Liver (tissue), 8 donors: ENCODE measurements at regions not wholly inside any gene's neighbourhood (a gene's known extent, or its start where the extent isn't known, plus 50 kb on each side); places are given as distances from the start of the nearest gene placed in this dataset.

Experiments
- DNase-seq: peaks from one replicate; pipeline ENCODE4 v3.0.0-alpha.2; 2017; ENCODE audit warnings: low spot score
- H3K27ac ChIP-seq, 2 donors: one replicate each; pipeline ENCODE4 v1.7.0; 2013; ENCODE audit warnings: inconsistent platforms in 2 of 2, low read length in 2 of 2, control low read depth in 1 of 2, low read depth in 1 of 2, mild to moderate bottlenecking in 1 of 2
- H3K27me3 ChIP-seq, 4 donors: one replicate each; pipeline versions ENCODE4 v1.6.1 to v1.7.0; 2013; ENCODE audit warnings: low read length in 3 of 4, inconsistent platforms in 1 of 4, mild to moderate bottlenecking in 1 of 4, moderate library complexity in 1 of 4; ENCODE audit not compliant: control insufficient read depth in 4 of 4, insufficient read depth in 4 of 4
- H3K36me3 ChIP-seq, 4 donors: one replicate each; pipeline versions ENCODE4 v1.6.1 to v1.7.0; 2013; ENCODE audit warnings: low read length in 3 of 4, mild to moderate bottlenecking in 3 of 4, low read depth in 1 of 4, moderate library complexity in 1 of 4; ENCODE audit not compliant: control insufficient read depth in 4 of 4, insufficient read depth in 3 of 4
- H3K4me1 ChIP-seq, 4 donors: one replicate each; pipeline versions ENCODE4 v1.6.1 to v1.7.0; 2013; ENCODE audit warnings: low read length in 3 of 4, mild to moderate bottlenecking in 3 of 4, moderate library complexity in 1 of 4; ENCODE audit not compliant: control insufficient read depth in 4 of 4, insufficient read depth in 4 of 4
- H3K4me3 ChIP-seq, 3 donors: one replicate each; pipeline versions ENCODE4 v1.6.1 to v1.7.0; 2013; ENCODE audit warnings: low read length in 3 of 3, control low read depth in 1 of 3, low read depth in 1 of 3, mild to moderate bottlenecking in 1 of 3
- H3K9ac ChIP-seq, 2 donors: one replicate each; pipeline ENCODE4 v1.7.0; 2013; ENCODE audit warnings: low read length in 2 of 2, mild to moderate bottlenecking in 2 of 2, moderate library complexity in 2 of 2, control low read depth in 1 of 2, low read depth in 1 of 2
- H3K9me3 ChIP-seq, 4 donors: one replicate each; pipeline versions ENCODE4 v1.6.1 to v1.7.0; 2013; ENCODE audit warnings: low read length in 3 of 4; ENCODE audit not compliant: control insufficient read depth in 4 of 4
- ATF3 ChIP-seq: IDR thresholded peaks from 2 replicates; pipeline ENCODE4 v1.6.1; 2016; ENCODE audit warnings: antibody characterized with exemption
- EGR1 ChIP-seq, 2 donors: IDR thresholded peaks; 2 replicates each; pipeline ENCODE4 v1.6.1; 2016 to 2018; ENCODE audit warnings: antibody characterized with exemption in 2 of 2, low read depth in 2 of 2
- FOXA1 ChIP-seq: IDR thresholded peaks from 2 replicates; pipeline ENCODE4 v1.6.1; 2016; ENCODE audit warnings: antibody characterized with exemption
- FOXA2 ChIP-seq: IDR thresholded peaks from 2 replicates; pipeline ENCODE4 v1.6.1; 2016; ENCODE audit warnings: antibody characterized with exemption
- GABPA ChIP-seq, 2 donors: IDR thresholded peaks in 1 of 2; conservative IDR thresholded peaks in 1 of 2; 2 replicates each; pipeline ENCODE4 v1.6.1; 2016; ENCODE audit warnings: antibody characterized with exemption in 2 of 2, mild to moderate bottlenecking in 1 of 2, moderate library complexity in 1 of 2
- HNF4A ChIP-seq, 2 donors: conservative IDR thresholded peaks; 2 replicates each; pipeline ENCODE4 v1.6.1; 2016; ENCODE audit warnings: antibody characterized with exemption in 2 of 2, mild to moderate bottlenecking in 2 of 2
- HNF4G ChIP-seq: IDR thresholded peaks from 2 replicates; pipeline ENCODE4 v1.6.1; 2016; ENCODE audit warnings: antibody characterized with exemption
- JUND ChIP-seq, 2 donors: IDR thresholded peaks; 2 replicates each; pipeline ENCODE4 v1.6.1; 2016; ENCODE audit warnings: antibody characterized with exemption in 2 of 2
- NR2F2 ChIP-seq: IDR thresholded peaks from 2 replicates; pipeline ENCODE4 v1.6.1; 2016; ENCODE audit warnings: antibody characterized with exemption
- RAD21 ChIP-seq, 2 donors: IDR thresholded peaks; 2 replicates each; pipeline ENCODE4 v1.6.1; 2016; ENCODE audit warnings: antibody characterized with exemption in 2 of 2, mild to moderate bottlenecking in 2 of 2
- RXRA ChIP-seq, 2 donors: IDR thresholded peaks; 2 replicates each; pipeline ENCODE4 v1.6.1; 2017 to 2018; ENCODE audit warnings: antibody characterized with exemption in 2 of 2, mild to moderate bottlenecking in 1 of 2
- SP1 ChIP-seq: IDR thresholded peaks from 2 replicates; pipeline ENCODE4 v1.6.1; 2018; ENCODE audit warnings: antibody characterized with exemption, mild to moderate bottlenecking
- TAF1 ChIP-seq: conservative IDR thresholded peaks from 2 replicates; pipeline ENCODE4 v1.6.1; 2016; ENCODE audit warnings: antibody characterized with exemption, mild to moderate bottlenecking
- YY1 ChIP-seq: IDR thresholded peaks from 2 replicates; pipeline ENCODE4 v1.6.1; 2016; ENCODE audit warnings: antibody characterized with exemption, mild to moderate bottlenecking
- ZBTB33 ChIP-seq: IDR thresholded peaks from 2 replicates; pipeline ENCODE4 v1.6.1; 2016; ENCODE audit warnings: antibody characterized with exemption
- WGBS: extraction: QIAGEN DNeasy Blood & Tissue Kit; methylation state at CpG from one replicate; pipeline ENCODE4 v1.1.7; 2013; 5-methylcytosine and 5-hydroxymethylcytosine counted together
- TF ChIP-seq, protein P1 (sequence below): fragments of 150-350 bp; IDR thresholded peaks from 2 replicates; pipeline ENCODE4 v1.5.1; 2017; ENCODE audit warnings: improper control_type of control experiment, low read depth, low read length; ENCODE audit not compliant: missing input control
- TF ChIP-seq, protein P2 (sequence below): IDR thresholded peaks from 2 replicates; pipeline ENCODE4 v1.6.1; 2016; ENCODE audit warnings: antibody characterized with exemption
- donor health status: healthy.
- donor health status: healthy.
- donor health status: healthy.
- donor health status: healthy.
- donor health status: healthy.

GRCh38 chr5:74988273-74988983 is 63.9 kb downstream of the GCNT4 start:
- Histone ChIP-seq H3K9me3 (no peaks in the 10 kb centered on the region), H3K4me1 (no peaks in the 10 kb centered on the region), H3K4me3 (no peak overlapping the region), H3K9ac (no peak overlapping the region), H3K36me3 (no peaks in the 10 kb centered on the region), H3K27ac (no peak overlapping the region), H3K27me3 (no peaks in the 10 kb centered on the region)
- no peak for DNase-seq
- WGBS: 99% methylated on average over 2 of the region's 2 CpGs
- no peak for TF ChIP-seq SP1
- no peak for TF ChIP-seq EGR1 (IDR thresholded peaks at IDR 0.05; ENCODE audit: low read depth in 2 of 2)
- TF ChIP-seq FOXA2: no peak
- no peak for TF ChIP-seq JUND (IDR thresholded peaks at IDR 0.05)
- no peak for TF ChIP-seq TAF1
- TF ChIP-seq FOXA1: no peak
- no peak for TF ChIP-seq HNF4A (conservative IDR thresholded peaks at IDR 0.05)
- no peak for TF ChIP-seq ZBTB33
- TF ChIP-seq, protein P1, sequence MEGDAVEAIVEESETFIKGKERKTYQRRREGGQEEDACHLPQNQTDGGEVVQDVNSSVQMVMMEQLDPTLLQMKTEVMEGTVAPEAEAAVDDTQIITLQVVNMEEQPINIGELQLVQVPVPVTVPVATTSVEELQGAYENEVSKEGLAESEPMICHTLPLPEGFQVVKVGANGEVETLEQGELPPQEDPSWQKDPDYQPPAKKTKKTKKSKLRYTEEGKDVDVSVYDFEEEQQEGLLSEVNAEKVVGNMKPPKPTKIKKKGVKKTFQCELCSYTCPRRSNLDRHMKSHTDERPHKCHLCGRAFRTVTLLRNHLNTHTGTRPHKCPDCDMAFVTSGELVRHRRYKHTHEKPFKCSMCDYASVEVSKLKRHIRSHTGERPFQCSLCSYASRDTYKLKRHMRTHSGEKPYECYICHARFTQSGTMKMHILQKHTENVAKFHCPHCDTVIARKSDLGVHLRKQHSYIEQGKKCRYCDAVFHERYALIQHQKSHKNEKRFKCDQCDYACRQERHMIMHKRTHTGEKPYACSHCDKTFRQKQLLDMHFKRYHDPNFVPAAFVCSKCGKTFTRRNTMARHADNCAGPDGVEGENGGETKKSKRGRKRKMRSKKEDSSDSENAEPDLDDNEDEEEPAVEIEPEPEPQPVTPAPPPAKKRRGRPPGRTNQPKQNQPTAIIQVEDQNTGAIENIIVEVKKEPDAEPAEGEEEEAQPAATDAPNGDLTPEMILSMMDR: no peak
- TF ChIP-seq YY1: no peak
- TF ChIP-seq RXRA (IDR thresholded peaks at IDR 0.05): no peak
- TF ChIP-seq, protein P2, sequence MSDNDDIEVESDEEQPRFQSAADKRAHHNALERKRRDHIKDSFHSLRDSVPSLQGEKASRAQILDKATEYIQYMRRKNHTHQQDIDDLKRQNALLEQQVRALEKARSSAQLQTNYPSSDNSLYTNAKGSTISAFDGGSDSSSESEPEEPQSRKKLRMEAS: no peak
- no peak for TF ChIP-seq ATF3
- TF ChIP-seq RAD21 (IDR thresholded peaks at IDR 0.05): no peak
- TF ChIP-seq NR2F2: no peak
- TF ChIP-seq GABPA (IDR thresholded peaks at IDR 0.05 in 1 of 2, conservative IDR thresholded peaks at IDR 0.05 in 1 of 2): no peak
- TF ChIP-seq HNF4G: no peak

GRCh38 chr5:74978345-74978744 is 74.0 kb downstream of the GCNT4 start:
- Histone ChIP-seq H3K36me3 (no peaks in the 10 kb centered on the region), H3K9ac (no peak overlapping the region), H3K4me1 (no peaks in the 10 kb centered on the region), H3K4me3 (no peak overlapping the region), H3K27ac (no peak overlapping the region), H3K27me3 (no peaks in the 10 kb centered on the region), H3K9me3 (peaks cover 1 to 5% (median 3%) of the 10 kb centered on the region in 4 donors)
- TF ChIP-seq NR2F2 (no peak), ATF3 (no peak), YY1 (no peak), RAD21 (IDR thresholded peaks at IDR 0.05) (no peak), GABPA (IDR thresholded peaks at IDR 0.05 in 1 of 2, conservative IDR thresholded peaks at IDR 0.05 in 1 of 2) (no peak), ZBTB33 (no peak), HNF4G (no peak), FOXA1 (no peak)
- TF ChIP-seq, protein P2: no peak
- DNase-seq: no peak
- 81% methylated on average over 1 of the region's 1 CpG for WGBS
